Neural cell (in vitro differentiated cells): ENCODE measurements at regions not wholly inside any gene's neighbourhood (a gene's known extent, or its start where the extent isn't known, plus 50 kb on each side); places are given as distances from the start of the nearest gene placed in this dataset.

ENCODE experiments used
- EP300 ChIP-seq: fragments of 450-650 bp; conservative IDR thresholded peaks from 2 replicates; pipeline ENCODE4 v1.6.1; 2014; ENCODE audit warnings: antibody characterized with exemption, mild to moderate bottlenecking, moderate library complexity; ENCODE audit not compliant: poor library complexity, severe bottlenecking
- EZH2 ChIP-seq: fragments of 200-600, 300-800 bp; shearing (Covaris generic), sonication (generic); IDR thresholded peaks from 2 replicates; pipeline ENCODE4 v1.6.1; 2014; ENCODE audit warnings: antibody characterized with exemption, low read length, borderline replicate concordance, mild to moderate bottlenecking; ENCODE audit not compliant: insufficient read depth, poor library complexity, severe bottlenecking
- MXI1 ChIP-seq: fragments of 450-650 bp; conservative IDR thresholded peaks from 2 replicates; pipeline ENCODE4 v1.6.1; 2014; ENCODE audit warnings: antibody characterized with exemption, mild to moderate bottlenecking; ENCODE audit not compliant: poor library complexity, severe bottlenecking
- POLR2AphosphoS5 ChIP-seq: IDR thresholded peaks from 2 replicates; pipeline ENCODE4 v1.6.1; 2012
- RAD21 ChIP-seq: fragments of 450-650 bp; conservative IDR thresholded peaks from 2 replicates; pipeline ENCODE4 v1.6.1; 2014; ENCODE audit warnings: antibody characterized with exemption, mild to moderate bottlenecking, moderate library complexity
- SMC3 ChIP-seq: fragments of 450-650 bp; conservative IDR thresholded peaks from 2 replicates; pipeline ENCODE4 v1.6.1; 2014; ENCODE audit warnings: antibody characterized with exemption, mild to moderate bottlenecking, moderate library complexity; ENCODE audit not compliant: poor library complexity
- TAF1 ChIP-seq: IDR thresholded peaks from 2 replicates; pipeline ENCODE4 v1.6.1; 2012; ENCODE audit warnings: low read depth
- TF ChIP-seq, protein P1 (sequence below): IDR thresholded peaks from 2 replicates; pipeline ENCODE4 v1.6.1; 2012; ENCODE audit warnings: borderline replicate concordance
- TF ChIP-seq, protein P2 (sequence below): fragments of 450-650 bp; IDR thresholded peaks from 2 replicates; pipeline ENCODE4 v1.5.1; 2014; ENCODE audit warnings: antibody characterized with exemption, mild to moderate bottlenecking, moderate library complexity; ENCODE audit not compliant: poor library complexity, severe bottlenecking

- TF ChIP-seq, protein P1, sequence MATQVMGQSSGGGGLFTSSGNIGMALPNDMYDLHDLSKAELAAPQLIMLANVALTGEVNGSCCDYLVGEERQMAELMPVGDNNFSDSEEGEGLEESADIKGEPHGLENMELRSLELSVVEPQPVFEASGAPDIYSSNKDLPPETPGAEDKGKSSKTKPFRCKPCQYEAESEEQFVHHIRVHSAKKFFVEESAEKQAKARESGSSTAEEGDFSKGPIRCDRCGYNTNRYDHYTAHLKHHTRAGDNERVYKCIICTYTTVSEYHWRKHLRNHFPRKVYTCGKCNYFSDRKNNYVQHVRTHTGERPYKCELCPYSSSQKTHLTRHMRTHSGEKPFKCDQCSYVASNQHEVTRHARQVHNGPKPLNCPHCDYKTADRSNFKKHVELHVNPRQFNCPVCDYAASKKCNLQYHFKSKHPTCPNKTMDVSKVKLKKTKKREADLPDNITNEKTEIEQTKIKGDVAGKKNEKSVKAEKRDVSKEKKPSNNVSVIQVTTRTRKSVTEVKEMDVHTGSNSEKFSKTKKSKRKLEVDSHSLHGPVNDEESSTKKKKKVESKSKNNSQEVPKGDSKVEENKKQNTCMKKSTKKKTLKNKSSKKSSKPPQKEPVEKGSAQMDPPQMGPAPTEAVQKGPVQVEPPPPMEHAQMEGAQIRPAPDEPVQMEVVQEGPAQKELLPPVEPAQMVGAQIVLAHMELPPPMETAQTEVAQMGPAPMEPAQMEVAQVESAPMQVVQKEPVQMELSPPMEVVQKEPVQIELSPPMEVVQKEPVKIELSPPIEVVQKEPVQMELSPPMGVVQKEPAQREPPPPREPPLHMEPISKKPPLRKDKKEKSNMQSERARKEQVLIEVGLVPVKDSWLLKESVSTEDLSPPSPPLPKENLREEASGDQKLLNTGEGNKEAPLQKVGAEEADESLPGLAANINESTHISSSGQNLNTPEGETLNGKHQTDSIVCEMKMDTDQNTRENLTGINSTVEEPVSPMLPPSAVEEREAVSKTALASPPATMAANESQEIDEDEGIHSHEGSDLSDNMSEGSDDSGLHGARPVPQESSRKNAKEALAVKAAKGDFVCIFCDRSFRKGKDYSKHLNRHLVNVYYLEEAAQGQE, result no peak
- TF ChIP-seq EP300 (no peak), EZH2 (no peak), MXI1 (no peak), RAD21 (no peak), SMC3 (no peak), POLR2AphosphoS5 (no peak), TAF1 (no peak)
- TF ChIP-seq, protein P2, sequence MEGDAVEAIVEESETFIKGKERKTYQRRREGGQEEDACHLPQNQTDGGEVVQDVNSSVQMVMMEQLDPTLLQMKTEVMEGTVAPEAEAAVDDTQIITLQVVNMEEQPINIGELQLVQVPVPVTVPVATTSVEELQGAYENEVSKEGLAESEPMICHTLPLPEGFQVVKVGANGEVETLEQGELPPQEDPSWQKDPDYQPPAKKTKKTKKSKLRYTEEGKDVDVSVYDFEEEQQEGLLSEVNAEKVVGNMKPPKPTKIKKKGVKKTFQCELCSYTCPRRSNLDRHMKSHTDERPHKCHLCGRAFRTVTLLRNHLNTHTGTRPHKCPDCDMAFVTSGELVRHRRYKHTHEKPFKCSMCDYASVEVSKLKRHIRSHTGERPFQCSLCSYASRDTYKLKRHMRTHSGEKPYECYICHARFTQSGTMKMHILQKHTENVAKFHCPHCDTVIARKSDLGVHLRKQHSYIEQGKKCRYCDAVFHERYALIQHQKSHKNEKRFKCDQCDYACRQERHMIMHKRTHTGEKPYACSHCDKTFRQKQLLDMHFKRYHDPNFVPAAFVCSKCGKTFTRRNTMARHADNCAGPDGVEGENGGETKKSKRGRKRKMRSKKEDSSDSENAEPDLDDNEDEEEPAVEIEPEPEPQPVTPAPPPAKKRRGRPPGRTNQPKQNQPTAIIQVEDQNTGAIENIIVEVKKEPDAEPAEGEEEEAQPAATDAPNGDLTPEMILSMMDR, result no peak
Measured at GRCh38 chr13:105607426-105607825, 928.0 kb downstream of the EFNB2 start.
